WERI-Rb-1 (cell line): ENCODE measurements at regions not wholly inside any gene's neighbourhood (a gene's known extent, or its start where the extent isn't known, plus 50 kb on each side); places are given as distances from the start of the nearest gene placed in this dataset.

Experiments used
- DNase-seq: peaks from one replicate; pipeline ENCODE4 v3.0.0-alpha.2; 2020
- H3K27ac ChIP-seq: fragments of 250-450 bp; sonication (Bioruptor Pico); 2 replicates; pipeline ENCODE4 v1.5.1; 2020; ENCODE audit warnings: mild to moderate bottlenecking, moderate library complexity
- H3K27me3 ChIP-seq: fragments of 250-450 bp; sonication (Bioruptor Pico); 2 replicates; pipeline ENCODE4 v1.5.1; 2021; ENCODE audit warnings: mild to moderate bottlenecking, low read depth, moderate library complexity; ENCODE audit not compliant: insufficient read depth, severe bottlenecking
- H3K36me3 ChIP-seq: fragments of 250-450 bp; sonication (Bioruptor Pico); 2 replicates; pipeline ENCODE4 v1.5.1; 2020; ENCODE audit warnings: mild to moderate bottlenecking, moderate library complexity
- H3K4me3 ChIP-seq: 2 replicates; pipeline ENCODE4 v1.5.1; 2011; ENCODE audit warnings: low read depth, mild to moderate bottlenecking, control low read depth, low read length
- H3K9me3 ChIP-seq: fragments of 250-450 bp; sonication (Bioruptor Pico); 2 replicates; pipeline ENCODE4 v1.5.1; 2021; ENCODE audit warnings: mild to moderate bottlenecking, moderate library complexity; ENCODE audit not compliant: severe bottlenecking
- CTCF ChIP-seq: IDR thresholded peaks from 2 replicates; pipeline ENCODE4 v1.5.1; 2011; ENCODE audit warnings: low read depth, mild to moderate bottlenecking, control low read depth, inconsistent platforms, low read length

- no peak overlapping the region for H3K4me3 ChIP-seq
- H3K27ac ChIP-seq, result no peak overlapping the region
- H3K36me3 ChIP-seq, result no peaks in the 10 kb centered on the region
- TF ChIP-seq CTCF, result no peak
- DNase-seq, result peak; percentile 77
- no peaks in the 10 kb centered on the region for H3K27me3 ChIP-seq
- peaks cover 10% of the 10 kb centered on the region for H3K9me3 ChIP-seq
Observed at GRCh38 chr10:131514454-131514853, 202.9 kb upstream of the TCERG1L start.

GRCh38 chr10:131516285-131516684 is 204.8 kb upstream of the TCERG1L start:
- peaks cover 6% of the 10 kb centered on the region for H3K9me3 ChIP-seq
- TF ChIP-seq CTCF, result no peak
- no peak overlapping the region for H3K27ac ChIP-seq
- no peaks in the 10 kb centered on the region for H3K36me3 ChIP-seq
- no peak overlapping the region for H3K4me3 ChIP-seq
- H3K27me3 ChIP-seq, result no peaks in the 10 kb centered on the region
- DNase-seq, result no peak

GRCh38 chr10:131517781-131518180 is 206.3 kb upstream of the TCERG1L start:
- DNase-seq, result no peak
- no peaks in the 10 kb centered on the region for H3K27me3 ChIP-seq
- no peaks in the 10 kb centered on the region for H3K9me3 ChIP-seq
- TF ChIP-seq CTCF, result no peak
- no peak overlapping the region for H3K4me3 ChIP-seq
- H3K27ac ChIP-seq, result no peak overlapping the region
- H3K36me3 ChIP-seq, result no peaks in the 10 kb centered on the region

- Histone ChIP-seq H3K36me3 (no peaks in the 10 kb centered on the region), H3K9me3 (peaks cover 4% of the 10 kb centered on the region), H3K27me3 (no peaks in the 10 kb centered on the region), H3K4me3 (no peak overlapping the region), H3K27ac (no peak overlapping the region)
- no peak for DNase-seq
- TF ChIP-seq CTCF, result no peak
Observed at GRCh38 chr10:131519723-131520605, 208.4 kb upstream of the TCERG1L start.

- H3K4me3 ChIP-seq, result no peak overlapping the region
- H3K9me3 ChIP-seq, result no peaks in the 10 kb centered on the region
- no peak for TF ChIP-seq CTCF
- no peaks in the 10 kb centered on the region for H3K36me3 ChIP-seq
- H3K27ac ChIP-seq, result no peak overlapping the region
- no peak for DNase-seq
- H3K27me3 ChIP-seq, result no peaks in the 10 kb centered on the region
Observed at GRCh38 chr10:131531265-131532190, 220.0 kb upstream of the TCERG1L start.
